NT2/D1 (cell line): ENCODE measurements at regions not wholly inside any gene's neighbourhood (a gene's known extent, or its start where the extent isn't known, plus 50 kb on each side); places are given as distances from the start of the nearest gene placed in this dataset.

Source experiments
- DNase-seq: peaks from one replicate; pipeline ENCODE4 v3.0.0-alpha.2; 2011; ENCODE audit warnings: low read depth, low spot score
- H3K27me3 ChIP-seq: 2 replicates; pipeline ENCODE4 v1.6.0; 2011; ENCODE audit warnings: mild to moderate bottlenecking; ENCODE audit not compliant: insufficient read length, insufficient read depth
- H3K36me3 ChIP-seq: 2 replicates; pipeline ENCODE4 v1.6.1; 2011; ENCODE audit warnings: mild to moderate bottlenecking, low read length, mixed read lengths; ENCODE audit not compliant: insufficient read depth, insufficient read length
- H3K4me1 ChIP-seq: 2 replicates; pipeline ENCODE4 v1.5.1; 2011; ENCODE audit not compliant: insufficient read depth, insufficient read length
- H3K4me3 ChIP-seq: 2 replicates; pipeline ENCODE4 v1.5.1; 2011; ENCODE audit warnings: low read depth; ENCODE audit not compliant: insufficient read length
- H3K9ac ChIP-seq: 2 replicates; pipeline ENCODE4 v1.6.0; 2011; ENCODE audit warnings: low read depth; ENCODE audit not compliant: insufficient read length
- H3K9me3 ChIP-seq: 2 replicates; pipeline ENCODE4 v1.5.1; 2011; ENCODE audit warnings: mild to moderate bottlenecking, low read length; ENCODE audit not compliant: insufficient read depth
- SUZ12 ChIP-seq: IDR thresholded peaks from 2 replicates; pipeline ENCODE4 v1.6.1; 2011; ENCODE audit not compliant: insufficient read length, insufficient read depth; ENCODE audit errors: extremely low read depth
- YY1 ChIP-seq: IDR thresholded peaks from 2 replicates; pipeline ENCODE4 v1.6.1; 2011; ENCODE audit not compliant: insufficient read length, insufficient read depth
- ZNF274 ChIP-seq: IDR thresholded peaks from 2 replicates; pipeline ENCODE4 v1.6.1; 2011; ENCODE audit warnings: mild to moderate bottlenecking, low read depth, low read length

- H3K9ac ChIP-seq = no peak overlapping the region
- TF ChIP-seq ZNF274 = no peak
- no peak for TF ChIP-seq YY1
- TF ChIP-seq SUZ12 = no peak
- peaks cover 4% of the 10 kb centered on the region; the same call in 1 of the 2 replicates for H3K9me3 ChIP-seq
- no peak for DNase-seq
- no peak overlapping the region for H3K4me3 ChIP-seq
- no peaks in the 10 kb centered on the region for H3K27me3 ChIP-seq
- H3K36me3 ChIP-seq = no peaks in the 10 kb centered on the region
- no peaks in the 10 kb centered on the region for H3K4me1 ChIP-seq
Observed at GRCh38 chr6:14326774-14327173, 209.2 kb downstream of the CD83 start.

DNA sequence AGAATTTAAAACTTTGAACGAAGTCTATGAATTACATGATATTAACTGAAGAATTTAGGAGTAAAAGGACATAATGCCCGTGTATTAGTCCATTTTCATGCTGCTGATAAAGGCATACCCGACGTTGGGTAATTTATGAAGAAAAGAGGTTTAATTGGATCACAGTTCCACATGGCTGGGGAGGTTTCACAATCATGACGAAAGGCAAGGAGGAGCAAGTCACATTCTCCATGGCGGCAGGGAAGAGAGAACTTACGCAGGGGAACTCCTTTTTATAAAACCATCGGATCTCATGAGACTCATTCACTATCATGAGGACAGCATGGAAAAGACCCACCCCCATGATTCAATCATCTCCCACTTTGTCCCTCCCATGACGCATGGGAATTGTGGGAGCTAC lies 210.6 kb downstream of the CD83 start:
- Histone ChIP-seq H3K27me3 (no peaks in the 10 kb centered on the region), H3K4me1 (no peaks in the 10 kb centered on the region), H3K9ac (no peak overlapping the region), H3K9me3 (peaks cover 4% of the 10 kb centered on the region; the same call in 1 of the 2 replicates), H3K4me3 (no peak overlapping the region), H3K36me3 (no peaks in the 10 kb centered on the region)
- TF ChIP-seq SUZ12 (no peak), YY1 (no peak), ZNF274 (no peak)
- DNase-seq = no peak

DNA sequence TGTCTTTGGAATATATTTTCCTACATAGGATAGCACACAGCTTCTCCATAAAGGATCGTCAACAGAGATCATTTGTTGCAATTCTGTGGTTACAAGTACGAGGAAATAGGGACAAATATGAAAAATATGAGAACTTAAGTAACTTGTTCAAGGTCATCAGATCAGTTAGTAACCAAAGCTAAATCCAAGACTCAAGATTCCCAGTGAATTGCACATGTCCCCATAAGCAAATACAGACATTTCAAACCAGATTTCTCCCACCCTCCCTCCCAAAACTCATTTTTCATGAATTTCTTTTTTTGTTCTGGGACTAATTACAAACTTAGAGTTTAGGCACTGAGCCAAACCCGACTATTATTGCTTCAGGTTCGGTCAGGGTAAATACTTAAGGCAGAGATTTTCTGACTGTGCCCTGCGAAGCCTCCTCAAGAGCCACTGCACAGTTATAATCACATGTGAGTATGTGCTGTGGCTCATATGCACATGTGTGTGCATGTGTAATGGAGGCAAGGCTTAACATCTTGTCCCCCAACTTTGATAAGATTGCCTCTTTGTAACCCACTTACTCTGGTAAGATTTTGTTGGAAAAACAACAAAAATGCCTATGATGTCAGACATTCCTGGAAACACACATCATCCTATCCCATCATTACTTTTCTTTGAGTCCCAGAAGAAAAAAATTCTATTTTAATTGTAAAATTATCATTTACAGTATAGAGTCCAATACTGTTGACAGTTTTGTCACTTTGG lies 216.2 kb downstream of the CD83 start:
- DNase-seq = no peak
- Histone ChIP-seq H3K4me3 (no peak overlapping the region), H3K36me3 (no peaks in the 10 kb centered on the region), H3K4me1 (no peaks in the 10 kb centered on the region), H3K27me3 (no peaks in the 10 kb centered on the region), H3K9ac (no peak overlapping the region), H3K9me3 (no peaks in the 10 kb centered on the region)
- TF ChIP-seq YY1 (no peak), ZNF274 (no peak), SUZ12 (no peak)

DNA sequence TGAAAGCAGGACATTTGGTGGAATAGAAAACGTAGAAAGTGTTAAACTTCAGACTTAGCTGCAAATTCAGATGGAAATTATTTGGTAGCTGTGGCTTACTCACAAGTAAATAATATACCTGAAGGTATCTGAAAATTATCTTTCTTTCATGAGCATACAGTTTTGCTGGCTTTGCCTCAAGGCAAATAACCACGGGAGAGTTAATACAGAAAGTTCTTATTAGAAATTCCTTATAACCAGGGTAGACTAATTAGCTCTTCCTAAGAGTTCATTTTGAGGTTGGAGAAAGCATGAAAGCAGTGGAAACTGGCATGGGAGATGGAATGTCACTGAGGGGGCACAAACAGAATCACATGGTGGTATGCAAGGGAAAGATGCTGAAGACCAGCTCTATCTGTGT lies 217.5 kb downstream of the CD83 start:
- TF ChIP-seq SUZ12 (no peak), ZNF274 (no peak), YY1 (no peak)
- H3K9ac ChIP-seq = no peak overlapping the region
- no peaks in the 10 kb centered on the region for H3K36me3 ChIP-seq
- no peaks in the 10 kb centered on the region for H3K4me1 ChIP-seq
- no peak overlapping the region for H3K4me3 ChIP-seq
- DNase-seq = no peak
- no peaks in the 10 kb centered on the region for H3K9me3 ChIP-seq
- no peaks in the 10 kb centered on the region for H3K27me3 ChIP-seq

DNA sequence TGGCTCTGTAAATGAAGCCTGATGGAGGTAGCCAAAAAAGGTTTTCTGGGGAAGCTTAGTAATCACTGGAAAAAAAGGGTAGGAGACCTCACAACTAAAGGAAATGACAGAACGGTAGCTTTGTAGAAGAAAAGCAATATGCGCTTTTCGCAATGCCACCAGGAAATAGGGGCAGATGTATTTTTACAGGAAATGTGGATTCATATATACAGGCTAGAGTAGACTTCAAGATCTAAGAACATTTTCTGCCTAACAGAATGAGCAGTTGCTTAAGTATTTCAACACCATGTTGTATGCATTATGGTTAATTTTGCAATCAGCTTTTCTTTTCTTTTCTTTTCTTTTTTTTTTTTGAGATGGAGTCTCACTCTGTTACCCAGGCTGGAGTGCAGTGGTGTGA lies 219.6 kb downstream of the CD83 start:
- Histone ChIP-seq H3K36me3 (no peaks in the 10 kb centered on the region), H3K9ac (no peak overlapping the region), H3K4me1 (no peaks in the 10 kb centered on the region), H3K27me3 (no peaks in the 10 kb centered on the region), H3K4me3 (no peak overlapping the region), H3K9me3 (no peaks in the 10 kb centered on the region)
- TF ChIP-seq ZNF274 (no peak), SUZ12 (no peak), YY1 (no peak)
- DNase-seq = no peak

GRCh38 chr6:14339172-14339571 lies 221.6 kb downstream of the CD83 start:
- Histone ChIP-seq H3K36me3 (no peaks in the 10 kb centered on the region), H3K9ac (no peak overlapping the region), H3K4me1 (no peaks in the 10 kb centered on the region), H3K9me3 (no peaks in the 10 kb centered on the region), H3K27me3 (no peaks in the 10 kb centered on the region), H3K4me3 (no peak overlapping the region)
- DNase-seq = no peak
- TF ChIP-seq SUZ12 (no peak), ZNF274 (no peak), YY1 (no peak)

- no peaks in the 10 kb centered on the region for H3K27me3 ChIP-seq
- no peak for TF ChIP-seq ZNF274
- no peak for TF ChIP-seq YY1
- no peak for TF ChIP-seq SUZ12
- no peak overlapping the region for H3K4me3 ChIP-seq
- H3K9ac ChIP-seq = no peak overlapping the region
- no peaks in the 10 kb centered on the region for H3K4me1 ChIP-seq
- no peaks in the 10 kb centered on the region for H3K9me3 ChIP-seq
- H3K36me3 ChIP-seq = no peaks in the 10 kb centered on the region
- no peak for DNase-seq
Observed at GRCh38 chr6:14339711-14340584, 222.4 kb downstream of the CD83 start.
